WTC11 (cell line): ENCODE measurements at regions not wholly inside any gene's neighbourhood (a gene's known extent, or its start where the extent isn't known, plus 50 kb on each side); places are given as distances from the start of the nearest gene placed in this dataset.

Experiments used
- ATAC-seq: fragments of 200-7000 bp; cut with Tn5 transposase; 2 replicates; pipeline ENCODE4 v1.10.0; 2021; ENCODE audit warnings: mild to moderate bottlenecking, moderate library complexity
- CTCF ChIA-PET: fragments of 300-600 bp; sonication (Branson Sonifier 250); formaldehyde crosslinking; loops from one replicate; lab custom pipeline; 2021; ENCODE audit warnings: antibody characterized with exemption; lab: Charles Lee
- POLR2A ChIA-PET: fragments of 350-600 bp; sonication (Branson Sonifier 250); formaldehyde crosslinking; loops from one replicate; lab custom pipeline; 2021; ENCODE audit warnings: antibody characterized with exemption; lab: Charles Lee
- DNase-seq: peaks from one replicate; pipeline ENCODE4 v3.0.0; 2021; ENCODE audit warnings: low spot score
- H3K27ac Mint-ChIP-seq: 2 replicates; pipeline ENCODE4 v1.8.0; 2021; ENCODE audit warnings: mixed read lengths
- H3K27me3 Mint-ChIP-seq: 2 replicates; pipeline ENCODE4 v1.8.0; 2021; ENCODE audit warnings: low read depth, mild to moderate bottlenecking, moderate library complexity, mixed read lengths
- H3K36me3 Mint-ChIP-seq: 2 replicates; pipeline ENCODE4 v1.8.0; 2021; ENCODE audit warnings: mixed read lengths
- H3K4me1 Mint-ChIP-seq: 2 replicates; pipeline ENCODE4 v1.8.0; 2022; ENCODE audit warnings: mixed read lengths
- H3K4me3 Mint-ChIP-seq: 2 replicates; pipeline ENCODE4 v1.8.0; 2021; ENCODE audit warnings: mild to moderate bottlenecking, moderate library complexity, mixed read lengths
- H3K9me3 Mint-ChIP-seq: 2 replicates; pipeline ENCODE4 v1.8.0; 2021; ENCODE audit warnings: mixed read lengths
- ARID4B ChIP-seq: sonication (generic); formaldehyde crosslinking; IDR thresholded peaks from 2 replicates; pipeline ENCODE4 v1.8.0; 2023; ENCODE audit warnings: missing genetic modification reagents, mild to moderate bottlenecking, borderline replicate concordance
- ATF1 ChIP-seq: sonication (generic); formaldehyde crosslinking; IDR thresholded peaks from 2 replicates; pipeline ENCODE4 v1.8.1; 2023; ENCODE audit warnings: mild to moderate bottlenecking, moderate library complexity, missing genetic modification reagents
- CDX4 ChIP-seq: fragments of 250-450 bp; sonication (Bioruptor Pico); IDR thresholded peaks from 2 replicates; pipeline ENCODE4 v1.9.0; 2021; ENCODE audit warnings: moderate library complexity, mild to moderate bottlenecking, inconsistent platforms, borderline replicate concordance
- CREB1 ChIP-seq: sonication (generic); formaldehyde crosslinking; IDR thresholded peaks from 2 replicates; pipeline ENCODE4 v1.8.0; 2023; ENCODE audit warnings: mild to moderate bottlenecking, missing genetic modification reagents
- ESRRA ChIP-seq: sonication (generic); formaldehyde crosslinking; IDR thresholded peaks from 2 replicates; pipeline ENCODE4 v1.8.1; 2022; ENCODE audit warnings: mild to moderate bottlenecking, missing genetic modification reagents, borderline replicate concordance
- FOXJ3 ChIP-seq: sonication (generic); formaldehyde crosslinking; IDR thresholded peaks from 2 replicates; pipeline ENCODE4 v1.9.0; 2021; ENCODE audit warnings: missing genetic modification reagents, mild to moderate bottlenecking, borderline replicate concordance
- HMGA2 ChIP-seq: fragments of 250-450 bp; sonication (Bioruptor Pico); IDR thresholded peaks from 2 replicates; pipeline ENCODE4 v1.4.0; 2021; ENCODE audit warnings: mild to moderate bottlenecking, moderate library complexity
- IRF2 ChIP-seq: sonication (generic); formaldehyde crosslinking; IDR thresholded peaks from 2 replicates; pipeline ENCODE4 v1.8.0; 2022; ENCODE audit warnings: low read depth, missing genetic modification reagents, borderline replicate concordance
- JUN ChIP-seq: sonication (generic); formaldehyde crosslinking; IDR thresholded peaks from 2 replicates; pipeline ENCODE4 v1.8.0; 2023; ENCODE audit warnings: mild to moderate bottlenecking, missing genetic modification reagents
- NFATC4 ChIP-seq: fragments of 250-450 bp; sonication (Bioruptor Pico); IDR thresholded peaks from 2 replicates; pipeline ENCODE4 v1.9.0; 2021; ENCODE audit warnings: mild to moderate bottlenecking
- NFE2L1 ChIP-seq: sonication (generic); formaldehyde crosslinking; IDR thresholded peaks from 2 replicates; pipeline ENCODE4 v1.8.1; 2023; ENCODE audit warnings: missing genetic modification reagents
- NR1H2 ChIP-seq: sonication (generic); formaldehyde crosslinking; IDR thresholded peaks from 2 replicates; pipeline ENCODE4 v1.9.0; 2021; ENCODE audit warnings: mild to moderate bottlenecking, moderate library complexity, missing genetic modification reagents
- NR2C2 ChIP-seq: sonication (generic); formaldehyde crosslinking; IDR thresholded peaks from 2 replicates; pipeline ENCODE4 v1.8.0; 2022; ENCODE audit warnings: mild to moderate bottlenecking, missing genetic modification reagents
- PRRX2 ChIP-seq: fragments of 250-450 bp; sonication (Bioruptor Pico); IDR thresholded peaks from 2 replicates; pipeline ENCODE4 v1.8.0; 2021; ENCODE audit warnings: mild to moderate bottlenecking
- RELA ChIP-seq: sonication (generic); formaldehyde crosslinking; IDR thresholded peaks from 2 replicates; pipeline ENCODE4 v1.8.1; 2022; ENCODE audit warnings: missing genetic modification reagents, mild to moderate bottlenecking, borderline replicate concordance
- SMAD3 ChIP-seq: sonication (generic); formaldehyde crosslinking; IDR thresholded peaks from 2 replicates; pipeline ENCODE4 v1.8.0; 2022; ENCODE audit warnings: missing genetic modification reagents, mild to moderate bottlenecking, borderline replicate concordance
- SMAD4 ChIP-seq: sonication (generic); formaldehyde crosslinking; IDR thresholded peaks from 2 replicates; pipeline ENCODE4 v1.8.0; 2022; ENCODE audit warnings: mild to moderate bottlenecking, missing genetic modification reagents
- STAT6 ChIP-seq: sonication (generic); formaldehyde crosslinking; conservative IDR thresholded peaks from 2 replicates; pipeline ENCODE4 v1.8.1; 2023; ENCODE audit warnings: mild to moderate bottlenecking, low read depth, missing genetic modification reagents, moderate library complexity
- ZNF281 ChIP-seq: sonication (generic); formaldehyde crosslinking; IDR thresholded peaks from 2 replicates; pipeline ENCODE4 v1.8.0; 2023; ENCODE audit warnings: mild to moderate bottlenecking, missing genetic modification reagents
- ZNF317 ChIP-seq: sonication (generic); formaldehyde crosslinking; IDR thresholded peaks from 2 replicates; pipeline ENCODE4 v1.8.1; 2023; ENCODE audit warnings: low read depth, mild to moderate bottlenecking, moderate library complexity, missing genetic modification reagents, borderline replicate concordance
- ZNF416 ChIP-seq: fragments of 250-450 bp; sonication (Bioruptor Pico); IDR thresholded peaks from 2 replicates; pipeline ENCODE4 v1.9.0; 2021; ENCODE audit warnings: mild to moderate bottlenecking, inconsistent platforms
- ZNF671 ChIP-seq: fragments of 250-450 bp; sonication (Bioruptor Pico); IDR thresholded peaks from 2 replicates; pipeline ENCODE4 v1.8.0; 2021; ENCODE audit warnings: mild to moderate bottlenecking

- CTCF ChIA-PET, result no interaction called here
- POLR2A ChIA-PET, result no interaction called here
- TF ChIP-seq ZNF416 (CRISPR knock-in tag) (no peak), FOXJ3 (CRISPR knock-in tag) (no peak), CREB1 (CRISPR knock-in tag) (no peak), ZNF281 (CRISPR knock-in tag) (no peak), ZNF317 (CRISPR knock-in tag) (no peak), SMAD3 (no peak), ESRRA (CRISPR knock-in tag) (no peak), HMGA2 (CRISPR knock-in tag) (no peak), ATF1 (CRISPR knock-in tag) (no peak), SMAD4 (no peak), NFE2L1 (CRISPR knock-in tag) (no peak), IRF2 (no peak), STAT6 (no peak), NFATC4 (CRISPR knock-in tag) (no peak), CDX4 (CRISPR knock-in tag) (no peak), JUN (CRISPR knock-in tag) (no peak), ARID4B (no peak), RELA (no peak)
- no peak overlapping the region for H3K4me3 Mint-ChIP-seq
- no peak overlapping the region for H3K27ac Mint-ChIP-seq
- H3K27me3 Mint-ChIP-seq, result no peaks in the 10 kb centered on the region
- H3K4me1 Mint-ChIP-seq, result peaks cover 9% of the 10 kb centered on the region
- H3K9me3 Mint-ChIP-seq, result no peaks in the 10 kb centered on the region
- no peak for DNase-seq
- no peaks in the 10 kb centered on the region for H3K36me3 Mint-ChIP-seq
- no peak for ATAC-seq
Measured at GRCh38 chr3:144045766-144046165, 74.1 kb downstream of the DIPK2A start.

- CTCF ChIA-PET, result no interaction called here
- H3K36me3 Mint-ChIP-seq, result no peaks in the 10 kb centered on the region
- ATAC-seq (no peak), DNase-seq (no peak)
- POLR2A ChIA-PET, result no interaction called here
- H3K4me3 Mint-ChIP-seq, result no peak overlapping the region
- H3K9me3 Mint-ChIP-seq, result no peaks in the 10 kb centered on the region
- no peaks in the 10 kb centered on the region for H3K27me3 Mint-ChIP-seq
- H3K27ac Mint-ChIP-seq, result no peak overlapping the region
- H3K4me1 Mint-ChIP-seq, result peaks cover 9% of the 10 kb centered on the region
- TF ChIP-seq ZNF671, result no peak
- TF ChIP-seq PRRX2 (CRISPR knock-in tag), result no peak
- no peak for TF ChIP-seq ESRRA (CRISPR knock-in tag)
- no peak for TF ChIP-seq NR2C2 (CRISPR knock-in tag)
- no peak for TF ChIP-seq FOXJ3 (CRISPR knock-in tag)
- no peak for TF ChIP-seq NR1H2 (CRISPR knock-in tag)
- TF ChIP-seq JUN (CRISPR knock-in tag), result no peak
Measured at GRCh38 chr3:144049374-144049773, 77.8 kb downstream of the DIPK2A start.
